HepG2 (cell line): ENCODE measurements at regions not wholly inside any gene's neighbourhood (a gene's known extent, or its start where the extent isn't known, plus 50 kb on each side); places are given as distances from the start of the nearest gene placed in this dataset.

Experiments used
- RELA ChIP-seq: sonication (generic); formaldehyde crosslinking; IDR thresholded peaks from 2 replicates; pipeline ENCODE4 v1.4.0; 2020; ENCODE audit warnings: missing genetic modification reagents
- ZNF761 ChIP-seq: sonication (generic); formaldehyde crosslinking; conservative IDR thresholded peaks from 2 replicates; pipeline ENCODE4 v1.4.0; 2020; ENCODE audit warnings: mild to moderate bottlenecking, missing genetic modification reagents
- TF ChIP-seq, protein P1 (sequence below): sonication (generic); formaldehyde crosslinking; IDR thresholded peaks from 2 replicates; pipeline ENCODE4 v1.5.0; 2020; ENCODE audit warnings: mild to moderate bottlenecking, missing genetic modification reagents, moderate library complexity
- TF ChIP-seq, protein P2 (sequence below), 2 experiments: sonication (generic) in 1 of 2; formaldehyde crosslinking in 1 of 2; IDR thresholded peaks; 2 replicates each; pipeline versions ENCODE4 v1.4.0 to v1.6.1; 2018 to 2020; ENCODE audit warnings: missing genetic modification reagents in 2 of 2, borderline replicate concordance in 1 of 2, low read depth in 1 of 2, mild to moderate bottlenecking in 1 of 2, missing biosample characterization in 1 of 2
- TF ChIP-seq, protein P3 (sequence below): sonication (generic); formaldehyde crosslinking; IDR thresholded peaks from 2 replicates; pipeline ENCODE4 v1.4.0; 2020; ENCODE audit warnings: missing genetic modification reagents
- TF ChIP-seq, protein P4 (sequence below): IDR thresholded peaks from 2 replicates; pipeline ENCODE4 v1.6.1; 2016; ENCODE audit warnings: low read depth, missing genetic modification reagents, missing compliant biosample characterization
- TF ChIP-seq, protein P5 (sequence below): sonication (generic); formaldehyde crosslinking; IDR thresholded peaks from 2 replicates; pipeline ENCODE4 v1.4.0; 2020; ENCODE audit warnings: missing genetic modification reagents

DNA sequence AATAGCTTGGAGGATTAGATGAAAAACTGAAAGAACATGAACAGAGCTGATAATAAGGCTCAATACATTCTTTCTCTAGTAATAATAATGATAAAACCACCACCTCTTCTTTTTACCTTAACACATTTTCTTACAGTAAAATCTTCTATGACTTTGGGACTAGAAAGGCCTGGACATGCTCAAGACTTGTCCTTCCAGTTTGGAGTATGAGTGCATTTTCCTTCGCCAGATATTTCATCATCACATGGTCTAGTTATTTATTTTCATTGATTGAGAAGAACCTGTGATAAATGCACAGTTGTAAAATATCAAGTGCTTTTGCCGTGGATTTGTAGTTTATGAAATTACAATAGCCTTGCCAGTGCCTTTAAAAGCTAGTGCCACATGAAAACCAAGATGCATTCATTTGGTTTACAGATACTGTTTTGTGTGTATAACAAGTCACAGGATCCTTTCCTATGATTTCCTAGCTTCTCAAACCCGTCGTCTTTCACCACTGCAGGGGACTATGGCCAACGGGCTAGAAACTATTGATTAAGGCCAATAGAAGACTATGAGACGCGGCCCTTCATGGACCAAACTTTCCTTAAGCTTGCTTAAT is 200.2 kb upstream of the ZNF217 start:
- TF ChIP-seq, protein P1, sequence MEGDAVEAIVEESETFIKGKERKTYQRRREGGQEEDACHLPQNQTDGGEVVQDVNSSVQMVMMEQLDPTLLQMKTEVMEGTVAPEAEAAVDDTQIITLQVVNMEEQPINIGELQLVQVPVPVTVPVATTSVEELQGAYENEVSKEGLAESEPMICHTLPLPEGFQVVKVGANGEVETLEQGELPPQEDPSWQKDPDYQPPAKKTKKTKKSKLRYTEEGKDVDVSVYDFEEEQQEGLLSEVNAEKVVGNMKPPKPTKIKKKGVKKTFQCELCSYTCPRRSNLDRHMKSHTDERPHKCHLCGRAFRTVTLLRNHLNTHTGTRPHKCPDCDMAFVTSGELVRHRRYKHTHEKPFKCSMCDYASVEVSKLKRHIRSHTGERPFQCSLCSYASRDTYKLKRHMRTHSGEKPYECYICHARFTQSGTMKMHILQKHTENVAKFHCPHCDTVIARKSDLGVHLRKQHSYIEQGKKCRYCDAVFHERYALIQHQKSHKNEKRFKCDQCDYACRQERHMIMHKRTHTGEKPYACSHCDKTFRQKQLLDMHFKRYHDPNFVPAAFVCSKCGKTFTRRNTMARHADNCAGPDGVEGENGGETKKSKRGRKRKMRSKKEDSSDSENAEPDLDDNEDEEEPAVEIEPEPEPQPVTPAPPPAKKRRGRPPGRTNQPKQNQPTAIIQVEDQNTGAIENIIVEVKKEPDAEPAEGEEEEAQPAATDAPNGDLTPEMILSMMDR (CRISPR knock-in tag), result no peak
- TF ChIP-seq, protein P2, sequence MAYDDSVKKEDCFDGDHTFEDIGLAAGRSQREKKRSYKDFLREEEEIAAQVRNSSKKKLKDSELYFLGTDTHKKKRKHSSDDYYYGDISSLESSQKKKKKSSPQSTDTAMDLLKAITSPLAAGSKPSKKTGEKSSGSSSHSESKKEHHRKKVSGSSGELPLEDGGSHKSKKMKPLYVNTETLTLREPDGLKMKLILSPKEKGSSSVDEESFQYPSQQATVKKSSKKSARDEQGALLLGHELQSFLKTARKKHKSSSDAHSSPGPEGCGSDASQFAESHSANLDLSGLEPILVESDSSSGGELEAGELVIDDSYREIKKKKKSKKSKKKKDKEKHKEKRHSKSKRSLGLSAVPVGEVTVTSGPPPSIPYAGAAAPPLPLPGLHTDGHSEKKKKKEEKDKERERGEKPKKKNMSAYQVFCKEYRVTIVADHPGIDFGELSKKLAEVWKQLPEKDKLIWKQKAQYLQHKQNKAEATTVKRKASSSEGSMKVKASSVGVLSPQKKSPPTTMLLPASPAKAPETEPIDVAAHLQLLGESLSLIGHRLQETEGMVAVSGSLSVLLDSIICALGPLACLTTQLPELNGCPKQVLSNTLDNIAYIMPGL (CRISPR knock-in tag; IDR thresholded peaks at IDR 0.05; ENCODE audit: borderline replicate concordance in 1 of 2, low read depth in 1 of 2), result no peak
- no peak for TF ChIP-seq RELA (CRISPR knock-in tag)
- TF ChIP-seq, protein P3, sequence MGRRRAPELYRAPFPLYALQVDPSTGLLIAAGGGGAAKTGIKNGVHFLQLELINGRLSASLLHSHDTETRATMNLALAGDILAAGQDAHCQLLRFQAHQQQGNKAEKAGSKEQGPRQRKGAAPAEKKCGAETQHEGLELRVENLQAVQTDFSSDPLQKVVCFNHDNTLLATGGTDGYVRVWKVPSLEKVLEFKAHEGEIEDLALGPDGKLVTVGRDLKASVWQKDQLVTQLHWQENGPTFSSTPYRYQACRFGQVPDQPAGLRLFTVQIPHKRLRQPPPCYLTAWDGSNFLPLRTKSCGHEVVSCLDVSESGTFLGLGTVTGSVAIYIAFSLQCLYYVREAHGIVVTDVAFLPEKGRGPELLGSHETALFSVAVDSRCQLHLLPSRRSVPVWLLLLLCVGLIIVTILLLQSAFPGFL (CRISPR knock-in tag), result no peak
- TF ChIP-seq, protein P4, sequence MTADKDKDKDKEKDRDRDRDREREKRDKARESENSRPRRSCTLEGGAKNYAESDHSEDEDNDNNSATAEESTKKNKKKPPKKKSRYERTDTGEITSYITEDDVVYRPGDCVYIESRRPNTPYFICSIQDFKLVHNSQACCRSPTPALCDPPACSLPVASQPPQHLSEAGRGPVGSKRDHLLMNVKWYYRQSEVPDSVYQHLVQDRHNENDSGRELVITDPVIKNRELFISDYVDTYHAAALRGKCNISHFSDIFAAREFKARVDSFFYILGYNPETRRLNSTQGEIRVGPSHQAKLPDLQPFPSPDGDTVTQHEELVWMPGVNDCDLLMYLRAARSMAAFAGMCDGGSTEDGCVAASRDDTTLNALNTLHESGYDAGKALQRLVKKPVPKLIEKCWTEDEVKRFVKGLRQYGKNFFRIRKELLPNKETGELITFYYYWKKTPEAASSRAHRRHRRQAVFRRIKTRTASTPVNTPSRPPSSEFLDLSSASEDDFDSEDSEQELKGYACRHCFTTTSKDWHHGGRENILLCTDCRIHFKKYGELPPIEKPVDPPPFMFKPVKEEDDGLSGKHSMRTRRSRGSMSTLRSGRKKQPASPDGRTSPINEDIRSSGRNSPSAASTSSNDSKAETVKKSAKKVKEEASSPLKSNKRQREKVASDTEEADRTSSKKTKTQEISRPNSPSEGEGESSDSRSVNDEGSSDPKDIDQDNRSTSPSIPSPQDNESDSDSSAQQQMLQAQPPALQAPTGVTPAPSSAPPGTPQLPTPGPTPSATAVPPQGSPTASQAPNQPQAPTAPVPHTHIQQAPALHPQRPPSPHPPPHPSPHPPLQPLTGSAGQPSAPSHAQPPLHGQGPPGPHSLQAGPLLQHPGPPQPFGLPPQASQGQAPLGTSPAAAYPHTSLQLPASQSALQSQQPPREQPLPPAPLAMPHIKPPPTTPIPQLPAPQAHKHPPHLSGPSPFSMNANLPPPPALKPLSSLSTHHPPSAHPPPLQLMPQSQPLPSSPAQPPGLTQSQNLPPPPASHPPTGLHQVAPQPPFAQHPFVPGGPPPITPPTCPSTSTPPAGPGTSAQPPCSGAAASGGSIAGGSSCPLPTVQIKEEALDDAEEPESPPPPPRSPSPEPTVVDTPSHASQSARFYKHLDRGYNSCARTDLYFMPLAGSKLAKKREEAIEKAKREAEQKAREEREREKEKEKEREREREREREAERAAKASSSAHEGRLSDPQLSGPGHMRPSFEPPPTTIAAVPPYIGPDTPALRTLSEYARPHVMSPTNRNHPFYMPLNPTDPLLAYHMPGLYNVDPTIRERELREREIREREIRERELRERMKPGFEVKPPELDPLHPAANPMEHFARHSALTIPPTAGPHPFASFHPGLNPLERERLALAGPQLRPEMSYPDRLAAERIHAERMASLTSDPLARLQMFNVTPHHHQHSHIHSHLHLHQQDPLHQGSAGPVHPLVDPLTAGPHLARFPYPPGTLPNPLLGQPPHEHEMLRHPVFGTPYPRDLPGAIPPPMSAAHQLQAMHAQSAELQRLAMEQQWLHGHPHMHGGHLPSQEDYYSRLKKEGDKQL (CRISPR knock-in tag), result no peak
- no peak for TF ChIP-seq ZNF761
- TF ChIP-seq, protein P5, sequence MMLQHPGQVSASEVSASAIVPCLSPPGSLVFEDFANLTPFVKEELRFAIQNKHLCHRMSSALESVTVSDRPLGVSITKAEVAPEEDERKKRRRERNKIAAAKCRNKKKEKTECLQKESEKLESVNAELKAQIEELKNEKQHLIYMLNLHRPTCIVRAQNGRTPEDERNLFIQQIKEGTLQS (CRISPR knock-in tag), result no peak
